ENCODE measurements at regions not wholly inside any gene's neighbourhood (a gene's known extent, or its start where the extent isn't known, plus 50 kb on each side); places are given as distances from the start of the nearest gene placed in this dataset.

- no peak for DNase-seq
Observed at GRCh38 chr5:158349987-158350386, 491.0 kb upstream of the CLINT1 start.

GRCh38 chr5:158344376-158344775 lies 485.4 kb upstream of the CLINT1 start:
- no peak for DNase-seq

- no peak for DNase-seq
Observed at GRCh38 chr5:158340608-158341007, 481.7 kb upstream of the CLINT1 start.

GRCh38 chr5:158326256-158326655 lies 467.3 kb upstream of the CLINT1 start:
- no peak for DNase-seq

- DNase-seq: no peak
Observed at GRCh38 chr5:158324236-158324635, 465.3 kb upstream of the CLINT1 start.

- no peak for DNase-seq
Observed at GRCh38 chr5:158322620-158323019, 463.7 kb upstream of the CLINT1 start.

- DNase-seq: no peak
Observed at GRCh38 chr5:158320934-158321333, 462.0 kb upstream of the CLINT1 start.

GRCh38 chr5:158320178-158320674 lies 461.3 kb upstream of the CLINT1 start:
- no peak for DNase-seq

- DNase-seq: no peak
Observed at GRCh38 chr5:158317507-158317906, 458.6 kb upstream of the CLINT1 start.

GRCh38 chr5:158313733-158314464 lies 455.0 kb upstream of the CLINT1 start:
- peak; percentile 80 to 85 for DNase-seq

GRCh38 chr5:158313027-158313732 lies 454.2 kb upstream of the CLINT1 start:
- peak in 1 of 2 experiments; percentile 80 for DNase-seq

GRCh38 chr5:158309088-158309807 lies 450.3 kb upstream of the CLINT1 start:
- no peak for DNase-seq

- DNase-seq: no peak
Observed at GRCh38 chr5:158308429-158309025, 449.6 kb upstream of the CLINT1 start.

- no peak for DNase-seq
Observed at GRCh38 chr5:158305861-158306260, 446.9 kb upstream of the CLINT1 start.

- DNase-seq: no peak
Observed at GRCh38 chr5:158304607-158305006, 445.7 kb upstream of the CLINT1 start.

GRCh38 chr5:158303883-158304282 lies 444.9 kb upstream of the CLINT1 start:
- no peak for DNase-seq

GRCh38 chr5:158303275-158303674 lies 444.3 kb upstream of the CLINT1 start:
- DNase-seq: no peak

- no peak for DNase-seq
Observed at GRCh38 chr5:158302029-158302428, 443.1 kb upstream of the CLINT1 start.

GRCh38 chr5:158301186-158301585 lies 442.2 kb upstream of the CLINT1 start:
- no peak for DNase-seq

GRCh38 chr5:158300256-158300655 lies 441.3 kb upstream of the CLINT1 start:
- DNase-seq: no peak

GRCh38 chr5:158297002-158297527 lies 438.1 kb upstream of the CLINT1 start:
- DNase-seq: no peak

GRCh38 chr5:158294701-158295100 lies 435.8 kb upstream of the CLINT1 start:
- no peak for DNase-seq

GRCh38 chr5:158292981-158293380 lies 434.0 kb upstream of the CLINT1 start:
- no peak for DNase-seq
